Liver (tissue), 8 donors: ENCODE measurements at regions not wholly inside any gene's neighbourhood (a gene's known extent, or its start where the extent isn't known, plus 50 kb on each side); places are given as distances from the start of the nearest gene placed in this dataset.

Experiments used
- DNase-seq: peaks from one replicate; pipeline ENCODE4 v3.0.0-alpha.2; 2017; ENCODE audit warnings: low spot score
- H3K27ac ChIP-seq, 2 donors: one replicate each; pipeline ENCODE4 v1.7.0; 2013; ENCODE audit warnings: inconsistent platforms in 2 of 2, low read length in 2 of 2, control low read depth in 1 of 2, low read depth in 1 of 2, mild to moderate bottlenecking in 1 of 2
- H3K27me3 ChIP-seq, 4 donors: one replicate each; pipeline versions ENCODE4 v1.6.1 to v1.7.0; 2013; ENCODE audit warnings: low read length in 3 of 4, inconsistent platforms in 1 of 4, mild to moderate bottlenecking in 1 of 4, moderate library complexity in 1 of 4; ENCODE audit not compliant: control insufficient read depth in 4 of 4, insufficient read depth in 4 of 4
- H3K36me3 ChIP-seq, 4 donors: one replicate each; pipeline versions ENCODE4 v1.6.1 to v1.7.0; 2013; ENCODE audit warnings: low read length in 3 of 4, mild to moderate bottlenecking in 3 of 4, low read depth in 1 of 4, moderate library complexity in 1 of 4; ENCODE audit not compliant: control insufficient read depth in 4 of 4, insufficient read depth in 3 of 4
- H3K4me1 ChIP-seq, 4 donors: one replicate each; pipeline versions ENCODE4 v1.6.1 to v1.7.0; 2013; ENCODE audit warnings: low read length in 3 of 4, mild to moderate bottlenecking in 3 of 4, moderate library complexity in 1 of 4; ENCODE audit not compliant: control insufficient read depth in 4 of 4, insufficient read depth in 4 of 4
- H3K4me3 ChIP-seq, 3 donors: one replicate each; pipeline versions ENCODE4 v1.6.1 to v1.7.0; 2013; ENCODE audit warnings: low read length in 3 of 3, control low read depth in 1 of 3, low read depth in 1 of 3, mild to moderate bottlenecking in 1 of 3
- H3K9ac ChIP-seq, 2 donors: one replicate each; pipeline ENCODE4 v1.7.0; 2013; ENCODE audit warnings: low read length in 2 of 2, mild to moderate bottlenecking in 2 of 2, moderate library complexity in 2 of 2, control low read depth in 1 of 2, low read depth in 1 of 2
- H3K9me3 ChIP-seq, 4 donors: one replicate each; pipeline versions ENCODE4 v1.6.1 to v1.7.0; 2013; ENCODE audit warnings: low read length in 3 of 4; ENCODE audit not compliant: control insufficient read depth in 4 of 4
- EGR1 ChIP-seq, 2 donors: IDR thresholded peaks; 2 replicates each; pipeline ENCODE4 v1.6.1; 2016 to 2018; ENCODE audit warnings: antibody characterized with exemption in 2 of 2, low read depth in 2 of 2
- FOXA1 ChIP-seq: IDR thresholded peaks from 2 replicates; pipeline ENCODE4 v1.6.1; 2016; ENCODE audit warnings: antibody characterized with exemption
- GABPA ChIP-seq, 2 donors: IDR thresholded peaks in 1 of 2; conservative IDR thresholded peaks in 1 of 2; 2 replicates each; pipeline ENCODE4 v1.6.1; 2016; ENCODE audit warnings: antibody characterized with exemption in 2 of 2, mild to moderate bottlenecking in 1 of 2, moderate library complexity in 1 of 2
- HNF4A ChIP-seq, 2 donors: conservative IDR thresholded peaks; 2 replicates each; pipeline ENCODE4 v1.6.1; 2016; ENCODE audit warnings: antibody characterized with exemption in 2 of 2, mild to moderate bottlenecking in 2 of 2
- HNF4G ChIP-seq: IDR thresholded peaks from 2 replicates; pipeline ENCODE4 v1.6.1; 2016; ENCODE audit warnings: antibody characterized with exemption
- JUND ChIP-seq, 2 donors: IDR thresholded peaks; 2 replicates each; pipeline ENCODE4 v1.6.1; 2016; ENCODE audit warnings: antibody characterized with exemption in 2 of 2
- NR2F2 ChIP-seq: IDR thresholded peaks from 2 replicates; pipeline ENCODE4 v1.6.1; 2016; ENCODE audit warnings: antibody characterized with exemption
- RAD21 ChIP-seq, 2 donors: IDR thresholded peaks; 2 replicates each; pipeline ENCODE4 v1.6.1; 2016; ENCODE audit warnings: antibody characterized with exemption in 2 of 2, mild to moderate bottlenecking in 2 of 2
- RXRA ChIP-seq, 2 donors: IDR thresholded peaks; 2 replicates each; pipeline ENCODE4 v1.6.1; 2017 to 2018; ENCODE audit warnings: antibody characterized with exemption in 2 of 2, mild to moderate bottlenecking in 1 of 2
- SP1 ChIP-seq: IDR thresholded peaks from 2 replicates; pipeline ENCODE4 v1.6.1; 2018; ENCODE audit warnings: antibody characterized with exemption, mild to moderate bottlenecking
- WGBS: extraction: QIAGEN DNeasy Blood & Tissue Kit; methylation state at CpG from one replicate; pipeline ENCODE4 v1.1.7; 2013; 5-methylcytosine and 5-hydroxymethylcytosine counted together
- TF ChIP-seq, protein P1 (sequence below): IDR thresholded peaks from 2 replicates; pipeline ENCODE4 v1.6.1; 2016; ENCODE audit warnings: antibody characterized with exemption, mild to moderate bottlenecking
- TF ChIP-seq, protein P2 (sequence below): IDR thresholded peaks from 2 replicates; pipeline ENCODE4 v1.6.1; 2016; ENCODE audit warnings: antibody characterized with exemption
- TF ChIP-seq, protein P3 (sequence below): IDR thresholded peaks from 2 replicates; pipeline ENCODE4 v1.6.1; 2016; ENCODE audit warnings: antibody characterized with exemption
- TF ChIP-seq, protein P4 (sequence below): fragments of 150-350 bp; IDR thresholded peaks from 2 replicates; pipeline ENCODE4 v1.5.1; 2017; ENCODE audit warnings: improper control_type of control experiment, low read depth, low read length; ENCODE audit not compliant: missing input control
- donor health status: healthy.
- donor health status: healthy.
- donor health status: healthy.
- donor health status: healthy.
- donor health status: healthy.

DNA sequence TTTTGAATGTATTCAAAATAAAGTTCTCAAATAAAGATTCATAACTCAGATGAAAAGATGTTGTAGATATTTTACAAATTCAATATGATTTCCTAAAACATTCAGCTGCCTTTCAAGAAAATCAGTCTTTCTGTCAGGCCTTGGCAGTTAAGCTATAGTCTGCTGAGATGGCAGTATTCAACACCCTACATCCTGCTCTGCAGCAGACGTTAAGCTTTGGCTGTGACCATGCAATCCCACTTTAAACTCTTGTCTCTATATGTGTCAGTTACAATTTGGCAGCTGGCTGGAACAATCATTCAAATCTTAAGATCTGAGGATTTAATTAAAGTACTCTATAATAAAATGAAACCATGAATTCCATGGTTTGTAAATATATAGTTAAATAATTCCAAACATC, 567.3 kb upstream of the ZNF804A start:
- DNase-seq, result no peak
- WGBS, result 53% methylated on average over 1 of the region's 1 CpG
- TF ChIP-seq HNF4A (conservative IDR thresholded peaks at IDR 0.05) (no peak), JUND (IDR thresholded peaks at IDR 0.05) (no peak), HNF4G (no peak), SP1 (no peak), GABPA (IDR thresholded peaks at IDR 0.05 in 1 of 2, conservative IDR thresholded peaks at IDR 0.05 in 1 of 2) (no peak), FOXA1 (no peak), EGR1 (IDR thresholded peaks at IDR 0.05; ENCODE audit: low read depth in 2 of 2) (no peak), RAD21 (IDR thresholded peaks at IDR 0.05) (no peak), NR2F2 (no peak)
- TF ChIP-seq, protein P1, sequence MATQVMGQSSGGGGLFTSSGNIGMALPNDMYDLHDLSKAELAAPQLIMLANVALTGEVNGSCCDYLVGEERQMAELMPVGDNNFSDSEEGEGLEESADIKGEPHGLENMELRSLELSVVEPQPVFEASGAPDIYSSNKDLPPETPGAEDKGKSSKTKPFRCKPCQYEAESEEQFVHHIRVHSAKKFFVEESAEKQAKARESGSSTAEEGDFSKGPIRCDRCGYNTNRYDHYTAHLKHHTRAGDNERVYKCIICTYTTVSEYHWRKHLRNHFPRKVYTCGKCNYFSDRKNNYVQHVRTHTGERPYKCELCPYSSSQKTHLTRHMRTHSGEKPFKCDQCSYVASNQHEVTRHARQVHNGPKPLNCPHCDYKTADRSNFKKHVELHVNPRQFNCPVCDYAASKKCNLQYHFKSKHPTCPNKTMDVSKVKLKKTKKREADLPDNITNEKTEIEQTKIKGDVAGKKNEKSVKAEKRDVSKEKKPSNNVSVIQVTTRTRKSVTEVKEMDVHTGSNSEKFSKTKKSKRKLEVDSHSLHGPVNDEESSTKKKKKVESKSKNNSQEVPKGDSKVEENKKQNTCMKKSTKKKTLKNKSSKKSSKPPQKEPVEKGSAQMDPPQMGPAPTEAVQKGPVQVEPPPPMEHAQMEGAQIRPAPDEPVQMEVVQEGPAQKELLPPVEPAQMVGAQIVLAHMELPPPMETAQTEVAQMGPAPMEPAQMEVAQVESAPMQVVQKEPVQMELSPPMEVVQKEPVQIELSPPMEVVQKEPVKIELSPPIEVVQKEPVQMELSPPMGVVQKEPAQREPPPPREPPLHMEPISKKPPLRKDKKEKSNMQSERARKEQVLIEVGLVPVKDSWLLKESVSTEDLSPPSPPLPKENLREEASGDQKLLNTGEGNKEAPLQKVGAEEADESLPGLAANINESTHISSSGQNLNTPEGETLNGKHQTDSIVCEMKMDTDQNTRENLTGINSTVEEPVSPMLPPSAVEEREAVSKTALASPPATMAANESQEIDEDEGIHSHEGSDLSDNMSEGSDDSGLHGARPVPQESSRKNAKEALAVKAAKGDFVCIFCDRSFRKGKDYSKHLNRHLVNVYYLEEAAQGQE, result no peak
- TF ChIP-seq, protein P2, sequence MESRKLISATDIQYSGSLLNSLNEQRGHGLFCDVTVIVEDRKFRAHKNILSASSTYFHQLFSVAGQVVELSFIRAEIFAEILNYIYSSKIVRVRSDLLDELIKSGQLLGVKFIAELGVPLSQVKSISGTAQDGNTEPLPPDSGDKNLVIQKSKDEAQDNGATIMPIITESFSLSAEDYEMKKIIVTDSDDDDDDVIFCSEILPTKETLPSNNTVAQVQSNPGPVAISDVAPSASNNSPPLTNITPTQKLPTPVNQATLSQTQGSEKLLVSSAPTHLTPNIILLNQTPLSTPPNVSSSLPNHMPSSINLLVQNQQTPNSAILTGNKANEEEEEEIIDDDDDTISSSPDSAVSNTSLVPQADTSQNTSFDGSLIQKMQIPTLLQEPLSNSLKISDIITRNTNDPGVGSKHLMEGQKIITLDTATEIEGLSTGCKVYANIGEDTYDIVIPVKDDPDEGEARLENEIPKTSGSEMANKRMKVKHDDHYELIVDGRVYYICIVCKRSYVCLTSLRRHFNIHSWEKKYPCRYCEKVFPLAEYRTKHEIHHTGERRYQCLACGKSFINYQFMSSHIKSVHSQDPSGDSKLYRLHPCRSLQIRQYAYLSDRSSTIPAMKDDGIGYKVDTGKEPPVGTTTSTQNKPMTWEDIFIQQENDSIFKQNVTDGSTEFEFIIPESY, result no peak
- Histone ChIP-seq H3K27me3 (no peaks in the 10 kb centered on the region), H3K9me3 (no peaks in the 10 kb centered on the region), H3K36me3 (no peaks in the 10 kb centered on the region), H3K4me1 (no peaks in the 10 kb centered on the region), H3K4me3 (no peak overlapping the region), H3K9ac (no peak overlapping the region), H3K27ac (no peak overlapping the region)

DNA sequence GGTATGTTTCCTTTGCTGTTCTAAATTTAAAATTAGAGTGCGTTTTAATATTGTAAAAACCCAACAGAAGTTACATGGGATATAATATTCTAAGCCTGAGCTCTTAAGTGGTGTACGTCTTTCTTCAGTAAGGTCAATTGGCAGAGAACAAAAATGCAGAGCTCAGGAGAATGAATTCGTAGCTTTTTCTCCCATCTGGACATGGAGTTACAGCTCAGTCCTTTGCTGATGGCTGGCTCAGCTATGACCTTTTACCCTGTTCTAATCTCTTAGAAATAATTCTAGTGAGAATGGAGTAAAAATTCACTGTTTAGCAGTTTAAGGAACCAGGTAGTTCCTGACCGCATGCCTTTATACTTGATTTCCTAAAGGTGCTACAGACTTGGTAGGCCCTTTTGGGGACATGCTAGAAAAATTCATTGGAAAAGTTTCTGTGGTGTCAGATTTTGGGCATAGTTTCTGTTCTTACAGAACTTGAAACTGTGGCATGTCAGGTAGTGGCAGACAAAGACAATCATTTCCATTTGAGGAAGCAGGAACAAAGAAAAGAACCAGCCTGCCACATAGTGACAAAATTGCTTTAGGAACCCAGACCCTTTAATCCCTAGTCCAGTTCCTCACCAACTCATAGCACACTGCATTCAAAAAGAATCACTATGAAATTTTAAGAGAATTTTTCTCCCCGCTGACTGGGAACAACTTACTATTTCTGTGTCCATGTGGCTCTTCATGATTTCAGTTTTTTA, 566.8 kb upstream of the ZNF804A start:
- TF ChIP-seq, protein P3, sequence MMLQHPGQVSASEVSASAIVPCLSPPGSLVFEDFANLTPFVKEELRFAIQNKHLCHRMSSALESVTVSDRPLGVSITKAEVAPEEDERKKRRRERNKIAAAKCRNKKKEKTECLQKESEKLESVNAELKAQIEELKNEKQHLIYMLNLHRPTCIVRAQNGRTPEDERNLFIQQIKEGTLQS, result no peak
- TF ChIP-seq, protein P4, sequence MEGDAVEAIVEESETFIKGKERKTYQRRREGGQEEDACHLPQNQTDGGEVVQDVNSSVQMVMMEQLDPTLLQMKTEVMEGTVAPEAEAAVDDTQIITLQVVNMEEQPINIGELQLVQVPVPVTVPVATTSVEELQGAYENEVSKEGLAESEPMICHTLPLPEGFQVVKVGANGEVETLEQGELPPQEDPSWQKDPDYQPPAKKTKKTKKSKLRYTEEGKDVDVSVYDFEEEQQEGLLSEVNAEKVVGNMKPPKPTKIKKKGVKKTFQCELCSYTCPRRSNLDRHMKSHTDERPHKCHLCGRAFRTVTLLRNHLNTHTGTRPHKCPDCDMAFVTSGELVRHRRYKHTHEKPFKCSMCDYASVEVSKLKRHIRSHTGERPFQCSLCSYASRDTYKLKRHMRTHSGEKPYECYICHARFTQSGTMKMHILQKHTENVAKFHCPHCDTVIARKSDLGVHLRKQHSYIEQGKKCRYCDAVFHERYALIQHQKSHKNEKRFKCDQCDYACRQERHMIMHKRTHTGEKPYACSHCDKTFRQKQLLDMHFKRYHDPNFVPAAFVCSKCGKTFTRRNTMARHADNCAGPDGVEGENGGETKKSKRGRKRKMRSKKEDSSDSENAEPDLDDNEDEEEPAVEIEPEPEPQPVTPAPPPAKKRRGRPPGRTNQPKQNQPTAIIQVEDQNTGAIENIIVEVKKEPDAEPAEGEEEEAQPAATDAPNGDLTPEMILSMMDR, result no peak
- TF ChIP-seq GABPA (IDR thresholded peaks at IDR 0.05 in 1 of 2, conservative IDR thresholded peaks at IDR 0.05 in 1 of 2), result no peak
- TF ChIP-seq FOXA1, result no peak
- TF ChIP-seq RAD21 (IDR thresholded peaks at IDR 0.05), result no peak
- TF ChIP-seq RXRA (IDR thresholded peaks at IDR 0.05), result no peak
- no peak for TF ChIP-seq JUND (IDR thresholded peaks at IDR 0.05)
- WGBS, result 82% methylated on average over 5 of the region's 5 CpGs
- no peaks in the 10 kb centered on the region for H3K4me1 ChIP-seq
- DNase-seq, result no peak
- no peak overlapping the region for H3K27ac ChIP-seq
- no peaks in the 10 kb centered on the region for H3K36me3 ChIP-seq
- no peak overlapping the region for H3K4me3 ChIP-seq
- no peaks in the 10 kb centered on the region for H3K9me3 ChIP-seq
- H3K27me3 ChIP-seq, result no peaks in the 10 kb centered on the region
- H3K9ac ChIP-seq, result no peak overlapping the region
